GM12892 (cell line): ENCODE measurements at regions not wholly inside any gene's neighbourhood (a gene's known extent, or its start where the extent isn't known, plus 50 kb on each side); places are given as distances from the start of the nearest gene placed in this dataset.

Experiments
- POLR2A ChIP-seq: IDR thresholded peaks from 2 replicates; pipeline ENCODE4 v1.6.1; 2011; ENCODE audit warnings: low read depth, low read length, control low read depth
- TAF1 ChIP-seq: IDR thresholded peaks from 2 replicates; pipeline ENCODE4 v1.6.1; 2011; ENCODE audit warnings: low read depth, mild to moderate bottlenecking, control low read depth, low read length, borderline replicate concordance

DNA sequence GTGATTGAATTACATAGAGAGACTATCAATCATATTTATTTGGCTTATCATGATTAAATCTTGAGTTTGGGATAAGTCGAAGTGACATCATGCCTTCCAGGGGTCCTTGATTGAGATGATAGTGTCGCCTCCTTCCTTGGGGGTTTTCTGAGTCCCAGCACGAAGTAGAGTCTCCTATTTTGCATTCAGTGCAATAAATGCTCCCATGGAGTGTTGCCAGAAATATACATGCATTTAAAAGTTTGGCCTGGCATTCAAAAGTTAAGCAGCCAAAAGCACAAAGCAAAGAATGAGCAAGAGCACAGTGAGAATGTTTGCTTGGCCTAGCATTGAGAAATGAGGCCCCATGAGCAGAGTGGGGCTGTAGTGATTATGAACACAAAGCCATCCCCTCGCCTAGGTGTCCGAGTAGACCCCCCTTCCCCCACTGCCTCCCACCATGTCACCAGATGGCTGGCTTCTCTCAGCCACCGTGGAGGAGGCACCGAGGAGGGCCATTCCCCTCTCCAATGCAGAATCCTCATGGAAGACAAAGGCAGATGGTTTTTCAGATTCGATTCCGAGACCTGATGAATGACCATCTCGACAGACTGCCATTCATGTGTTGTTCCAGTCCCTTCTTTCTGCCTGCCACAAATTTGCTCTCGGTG is 58.8 kb upstream of the UBL3 start:
- no peak for TF ChIP-seq TAF1
- no peak for TF ChIP-seq POLR2A
